ENCODE measurements at regions not wholly inside any gene's neighbourhood (a gene's known extent, or its start where the extent isn't known, plus 50 kb on each side); places are given as distances from the start of the nearest gene placed in this dataset.

- TF ChIP-seq CTCF (IDR thresholded peaks at IDR 0.05) (no peak), POLR2A (IDR thresholded peaks at IDR 0.05) (no peak)
Measured at GRCh38 chr7:115349635-115350034, 427.7 kb downstream of the MDFIC start.

Data from right lobe of liver (tissue), 4 donors.